HG03025 (cell line): ENCODE measurements at regions not wholly inside any gene's neighbourhood (a gene's known extent, or its start where the extent isn't known, plus 50 kb on each side); places are given as distances from the start of the nearest gene placed in this dataset.

Experiments
- ATAC-seq: cut with Tn5 transposase; IDR thresholded peaks from one replicate; pipeline ENCODE4 v1.9.1; 2021; ENCODE audit warnings: mild to moderate bottlenecking, moderate library complexity; ENCODE audit not compliant: unreplicated experiment, low FRiP score

DNA sequence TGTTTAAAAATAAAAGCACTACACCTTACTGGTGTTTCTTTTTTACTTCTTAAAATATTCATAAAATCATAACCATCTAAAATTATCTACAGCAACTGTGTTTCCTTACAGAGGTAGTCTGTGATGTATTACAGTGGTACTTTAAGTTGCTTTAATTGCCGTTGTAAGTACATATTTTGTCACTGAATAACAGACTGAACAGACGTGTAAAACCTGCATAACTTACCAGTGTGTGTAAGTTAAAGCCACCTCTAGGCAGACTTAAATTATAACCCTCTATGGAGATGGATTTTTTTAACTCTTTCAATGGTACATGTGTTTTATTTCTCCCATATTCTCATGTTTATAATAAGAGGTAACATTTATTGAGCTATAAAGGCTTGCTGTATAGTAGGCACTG is 166.8 kb downstream of the NR4A2 start:
- ATAC-seq, result no peak

DNA sequence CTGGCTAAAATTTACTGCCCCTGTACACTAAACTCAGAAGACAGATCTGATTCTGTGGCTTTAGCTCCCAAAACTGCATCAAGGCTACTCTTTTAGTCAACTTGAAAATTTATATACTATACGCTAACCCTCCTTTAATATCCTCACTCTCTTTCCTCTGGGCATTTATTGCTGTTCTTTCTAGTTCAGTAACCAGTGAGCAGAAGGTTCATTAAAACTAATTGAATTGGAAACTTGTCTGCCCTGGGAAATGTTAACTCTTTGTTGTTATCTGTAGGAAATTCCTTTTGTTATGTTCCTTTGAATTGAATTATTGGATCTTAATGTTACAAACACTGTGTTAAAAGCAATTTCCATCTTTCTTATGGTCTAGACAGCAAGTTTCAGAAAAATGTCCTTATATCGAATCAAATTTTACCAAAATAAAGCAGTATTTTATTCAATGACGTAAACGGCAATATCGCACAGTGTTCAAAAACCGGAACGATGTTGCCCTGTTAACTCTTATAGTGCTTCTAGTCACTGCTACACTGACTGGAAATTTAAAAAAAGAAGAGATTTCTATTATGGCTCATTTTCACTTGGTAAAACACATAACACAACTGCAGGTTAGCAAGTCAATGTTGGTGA is 168.3 kb downstream of the NR4A2 start:
- ATAC-seq, result no peak

- ATAC-seq, result no peak
These were observed 173.7 kb downstream of the NR4A2 start for GRCh38 chr2:156158808-156159207.

- ATAC-seq, result no peak
These were observed 174.9 kb downstream of the NR4A2 start for GRCh38 chr2:156157670-156158069.

DNA sequence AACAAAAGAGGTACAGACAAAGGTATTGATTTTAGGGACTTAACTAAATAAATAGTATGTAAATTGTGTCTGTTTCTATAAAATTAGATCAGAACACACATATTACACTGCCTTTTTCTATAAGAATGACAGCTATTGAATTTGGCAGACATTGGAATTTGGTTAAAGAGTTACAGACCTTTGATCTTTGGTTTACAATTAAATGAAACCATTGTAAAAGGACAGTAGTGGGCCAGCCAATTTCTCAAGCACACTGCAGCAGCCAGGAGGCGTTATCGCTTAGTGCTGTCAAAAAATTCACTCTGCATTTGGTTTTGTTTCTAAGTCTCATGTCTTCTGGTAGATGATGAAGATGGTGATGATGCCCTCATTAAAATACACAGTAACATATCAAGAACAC is 175.9 kb downstream of the NR4A2 start:
- ATAC-seq, result no peak

GRCh38 chr2:156155319-156155718 is 177.2 kb downstream of the NR4A2 start:
- no peak for ATAC-seq

DNA sequence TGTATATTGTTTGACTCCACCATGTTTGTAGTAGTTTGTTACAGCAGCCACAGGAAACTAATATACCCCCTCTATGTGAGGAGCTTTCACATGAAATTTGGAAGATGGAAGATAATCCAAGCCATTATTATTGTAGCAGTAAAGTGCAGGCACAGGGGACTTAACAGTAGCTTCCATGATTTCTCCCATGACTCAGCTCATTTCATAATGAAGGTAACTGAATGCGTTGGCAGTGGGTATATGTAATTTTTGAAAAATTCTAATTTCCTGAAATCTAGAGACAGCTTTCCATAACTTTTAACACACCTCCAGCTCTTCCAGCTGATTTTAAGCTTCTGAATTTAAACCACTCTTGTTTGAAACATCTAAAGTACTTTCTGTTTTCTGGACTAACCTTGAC is 181.2 kb downstream of the NR4A2 start:
- ATAC-seq, result no peak

DNA sequence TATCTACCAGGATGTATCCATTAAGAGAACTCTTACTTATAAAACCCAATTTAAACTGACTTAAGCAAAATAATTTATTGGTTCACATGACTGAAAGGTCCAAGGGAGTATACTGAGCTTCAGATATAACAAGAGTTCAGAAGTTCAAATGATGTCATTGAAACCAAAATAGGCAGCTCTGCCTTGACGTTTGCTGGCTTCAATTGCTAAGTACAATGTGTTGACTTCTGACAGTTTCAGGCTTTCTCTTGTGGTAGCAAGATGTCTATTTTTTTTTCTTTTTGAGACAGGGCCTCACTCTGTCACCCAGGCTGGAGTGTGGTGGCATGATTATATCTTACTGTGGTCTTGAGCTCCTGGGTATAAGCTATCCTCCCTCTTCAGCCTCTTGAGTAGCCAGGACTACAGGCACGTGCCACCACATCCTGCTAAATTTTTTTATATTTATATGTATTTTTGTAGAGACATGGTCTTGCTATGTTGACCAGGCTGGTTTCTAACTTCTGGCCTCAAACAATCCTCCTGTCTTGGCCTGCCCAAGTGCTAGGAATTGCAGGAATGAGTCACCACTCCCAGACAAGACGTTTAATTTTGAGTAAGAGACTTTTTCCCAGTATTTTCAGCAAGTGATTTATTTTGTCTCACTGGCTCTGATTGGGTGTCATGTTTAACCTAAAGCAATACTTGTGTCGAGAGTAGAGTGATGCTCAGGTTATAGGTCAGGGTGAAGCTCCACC is 184.8 kb downstream of the NR4A2 start:
- ATAC-seq, result no peak

- no peak for ATAC-seq
These were observed 186.5 kb downstream of the NR4A2 start for GRCh38 chr2:156145976-156146375.

DNA sequence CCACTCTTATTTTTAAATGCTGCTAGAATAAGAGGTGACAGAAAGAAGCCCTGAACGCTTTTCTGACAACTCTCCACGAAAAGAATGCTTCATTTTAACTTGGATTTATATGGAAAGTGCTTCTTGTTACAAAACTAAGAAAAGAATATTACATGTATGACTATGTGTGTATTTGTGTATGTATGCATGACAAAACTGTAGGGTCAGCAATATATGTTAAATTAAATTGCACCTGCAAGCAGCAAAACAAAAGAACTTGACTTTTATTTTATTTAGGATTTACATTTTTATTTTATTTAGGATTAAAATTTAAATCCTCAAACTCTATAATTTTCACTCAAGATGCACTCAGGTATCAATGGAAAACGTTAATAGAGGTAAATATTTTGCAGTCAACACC is 187.1 kb downstream of the NR4A2 start:
- no peak for ATAC-seq

DNA sequence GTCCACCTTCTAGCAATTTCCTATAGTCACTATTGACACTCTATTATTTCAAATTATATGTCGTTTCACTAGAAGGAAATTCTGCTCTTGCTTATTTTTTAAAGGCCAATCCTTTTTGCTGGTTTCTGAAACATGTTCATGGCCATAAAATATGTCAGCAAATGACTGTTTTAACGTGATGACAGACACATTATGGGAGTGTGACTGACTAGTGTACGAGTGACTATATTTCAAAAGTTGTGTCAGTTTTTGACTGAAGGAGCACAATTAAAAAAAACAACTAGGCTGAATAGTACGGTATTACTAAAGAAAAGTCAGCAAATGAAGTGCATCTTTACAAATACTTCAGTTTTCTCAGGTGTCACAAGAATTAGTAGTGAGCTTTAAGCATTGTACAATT is 196.0 kb downstream of the NR4A2 start:
- ATAC-seq, result no peak

GRCh38 chr2:156134887-156135286 is 197.6 kb downstream of the NR4A2 start:
- ATAC-seq, result no peak

- no peak for ATAC-seq
These were observed 199.6 kb downstream of the NR4A2 start for GRCh38 chr2:156132941-156133340.

DNA sequence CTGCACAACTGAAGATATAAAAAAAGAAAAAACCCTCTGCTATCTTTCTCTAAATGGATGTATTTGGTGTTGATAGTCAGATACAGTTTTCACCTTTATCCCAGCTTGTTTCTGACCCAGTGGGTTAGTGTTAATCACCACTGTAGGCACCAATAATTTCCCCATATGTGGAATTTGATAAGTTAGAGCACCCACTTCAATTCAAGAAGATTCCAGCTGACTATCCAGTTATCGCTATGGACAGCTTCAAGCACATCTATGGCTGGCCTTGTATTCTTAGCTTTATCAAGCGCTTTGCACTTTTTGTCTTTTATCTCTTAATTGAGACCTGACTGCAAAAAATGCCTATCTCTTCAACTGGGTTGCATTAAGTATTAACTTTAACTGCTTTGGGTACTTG is 200.4 kb downstream of the NR4A2 start:
- no peak for ATAC-seq

DNA sequence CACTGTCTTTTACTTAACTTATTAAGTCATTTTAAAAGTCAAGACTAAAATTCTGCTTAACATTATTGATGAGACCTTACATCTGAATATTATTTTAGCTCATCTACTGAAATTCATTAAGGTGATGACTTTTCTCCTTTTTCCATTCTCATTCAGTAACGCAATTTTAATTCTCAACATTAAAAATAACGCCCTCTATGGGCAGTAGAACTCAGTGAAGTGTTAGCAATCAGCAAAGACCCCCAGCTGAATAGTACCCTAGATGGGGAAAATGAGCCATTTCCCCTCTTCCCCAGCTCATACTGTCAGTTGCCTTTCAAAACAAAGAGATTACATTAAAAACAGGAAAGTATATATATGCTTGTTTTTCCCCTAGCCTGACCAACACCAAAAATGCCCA is 203.3 kb downstream of the NR4A2 start:
- no peak for ATAC-seq

- ATAC-seq, result no peak
These were observed 207.5 kb downstream of the NR4A2 start for GRCh38 chr2:156125018-156125417.

GRCh38 chr2:156124458-156124857 is 208.1 kb downstream of the NR4A2 start:
- ATAC-seq, result no peak

DNA sequence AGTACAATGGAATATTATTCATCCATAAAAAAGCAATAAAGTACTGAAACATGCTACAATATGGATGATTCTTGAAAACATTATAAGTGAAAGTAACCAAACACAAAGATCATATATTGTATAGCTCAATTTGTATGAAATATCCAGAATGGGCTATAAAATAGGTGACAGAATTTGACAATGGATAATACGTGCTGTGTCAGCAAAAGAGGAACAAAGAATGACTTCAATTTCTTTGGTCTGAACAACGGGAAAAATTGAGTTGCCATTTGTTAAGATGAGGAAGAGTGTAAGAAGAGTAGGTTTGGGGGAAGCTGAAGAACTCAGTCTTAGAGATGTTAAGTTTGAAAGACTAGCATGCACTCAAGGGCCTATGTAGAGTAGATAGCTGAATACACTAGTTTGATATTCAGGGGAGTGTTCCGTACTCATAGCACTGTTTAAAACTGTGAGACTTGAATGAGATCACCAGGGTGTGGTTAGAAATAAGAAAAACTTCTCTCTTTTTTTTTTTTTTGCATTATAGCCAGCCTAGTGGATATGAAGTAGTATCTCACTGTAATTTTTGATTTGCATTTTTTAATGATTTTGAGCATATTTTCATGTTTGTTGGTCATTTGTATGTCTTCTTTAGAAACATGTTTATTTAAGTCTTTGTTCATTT is 213.6 kb downstream of the NR4A2 start:
- no peak for ATAC-seq

- ATAC-seq, result no peak
These were observed 216.4 kb downstream of the NR4A2 start for GRCh38 chr2:156116113-156116512.

DNA sequence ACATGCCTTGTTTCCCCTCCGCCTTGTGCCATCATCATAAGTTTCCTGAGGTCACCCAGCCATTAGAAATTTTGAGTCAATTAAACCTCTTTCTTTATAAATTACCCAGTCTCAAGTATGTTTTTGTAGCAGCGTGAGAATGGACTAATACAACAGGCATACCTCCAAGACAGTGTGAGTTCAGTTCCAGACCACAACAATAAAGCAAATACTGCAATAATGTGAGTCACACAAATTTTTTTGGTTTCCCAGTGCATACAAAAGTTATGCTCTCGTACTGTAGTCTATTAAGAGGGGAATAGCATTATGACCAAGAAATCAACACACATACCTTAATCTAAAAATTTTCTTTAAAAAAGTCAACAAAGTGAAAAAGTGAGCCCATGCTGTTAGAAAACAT is 217.2 kb downstream of the NR4A2 start:
- no peak for ATAC-seq

- ATAC-seq, result no peak
These were observed 220.2 kb downstream of the NR4A2 start for GRCh38 chr2:156112323-156112722.

DNA sequence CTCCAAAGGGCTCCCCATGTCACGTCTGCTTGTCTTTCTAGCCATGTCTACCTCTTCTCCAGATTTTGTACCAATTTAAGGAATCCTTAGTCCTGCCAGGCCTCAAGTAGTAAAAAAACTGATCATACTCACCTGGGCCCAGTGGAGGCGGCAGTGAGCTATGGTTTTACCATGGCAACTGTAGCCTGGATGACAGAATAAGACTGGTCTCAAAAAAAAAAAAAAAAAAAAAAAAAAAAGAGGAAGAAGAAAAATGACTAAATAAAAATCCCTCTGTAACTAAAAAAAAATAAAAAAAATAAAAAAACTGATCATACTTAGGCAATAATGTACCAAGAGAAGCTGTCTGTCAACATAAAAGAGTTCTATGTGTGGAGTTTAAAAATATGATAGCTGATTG is 221.6 kb downstream of the NR4A2 start:
- ATAC-seq, result peak; percentile 99
